HG03469 (cell line): ENCODE measurements at regions not wholly inside any gene's neighbourhood (a gene's known extent, or its start where the extent isn't known, plus 50 kb on each side); places are given as distances from the start of the nearest gene placed in this dataset.

Source experiments
- ATAC-seq: cut with Tn5 transposase; IDR thresholded peaks from one replicate; pipeline ENCODE4 v1.9.1; 2021; ENCODE audit warnings: mild to moderate bottlenecking, moderate library complexity, moderate number of reproducible peaks; ENCODE audit not compliant: unreplicated experiment

DNA sequence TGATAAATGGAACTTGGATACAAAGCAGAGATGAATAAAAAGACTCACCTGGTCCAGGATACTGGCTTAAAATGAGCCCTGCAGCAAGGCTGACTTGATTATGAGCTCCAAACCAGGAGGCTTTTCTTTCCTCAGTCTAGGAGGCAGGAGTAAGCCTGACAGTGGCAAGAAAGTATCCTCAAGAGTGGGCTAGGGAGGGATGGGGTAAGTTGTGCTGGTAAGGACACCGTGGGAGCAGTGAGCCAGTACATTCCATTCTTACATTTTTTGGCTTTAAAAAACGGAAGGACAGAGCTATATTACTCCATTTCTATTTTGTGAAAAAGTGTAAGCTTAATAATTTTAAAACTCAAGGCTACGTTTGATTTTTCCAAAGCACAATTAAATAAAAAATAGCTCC is 187.1 kb upstream of the DDI1 start:
- no peak for ATAC-seq

- no peak for ATAC-seq
These were observed 185.8 kb upstream of the DDI1 start for GRCh38 chr11:103850419-103851165.

DNA sequence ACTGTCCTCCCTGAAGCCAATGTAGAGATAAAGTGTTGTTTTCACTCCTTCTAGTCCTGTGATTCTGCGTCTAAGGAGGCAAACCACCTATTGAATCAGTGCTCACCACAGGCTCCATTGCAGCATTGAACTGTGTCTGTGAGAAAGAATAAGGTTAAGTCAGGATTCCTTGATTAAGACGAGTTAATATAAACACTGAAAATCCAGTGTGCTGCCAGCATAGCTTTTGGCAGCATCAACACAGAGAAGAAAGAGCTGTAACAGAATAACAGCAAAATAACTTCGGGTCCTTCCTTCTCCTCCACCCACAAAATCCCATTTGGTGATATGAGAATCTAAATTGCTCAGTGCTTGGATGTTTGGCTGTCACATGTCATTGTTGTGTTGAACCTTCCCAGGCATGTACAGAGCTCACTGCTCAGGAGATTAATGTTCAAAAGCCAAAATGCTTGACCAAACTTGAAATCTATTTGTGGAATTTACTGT is 185.2 kb upstream of the DDI1 start:
- no peak for ATAC-seq
